Activated naive CD4-positive, alpha-beta T cell treated with anti-CD3 and anti-CD28 coated beads, Interleukin-2, amount 50 U/mL, for 72 hours (primary cell): ENCODE measurements at regions not wholly inside any gene's neighbourhood (a gene's known extent, or its start where the extent isn't known, plus 50 kb on each side); places are given as distances from the start of the nearest gene placed in this dataset.
"Not testable (repeated sequence)": the region's sequence is repeated elsewhere in the genome, so short reads cannot be mapped to it uniquely, and the experiment has no call there.

Source experiments
- ATAC-seq, 2 donors: fragments of 150-1000 bp; cut with Tn5 transposase; 2 replicates each; pipeline ENCODE4 v1.10.0; 2021; ENCODE audit warnings: mild to moderate bottlenecking in 2 of 2, moderate library complexity in 2 of 2
- DNase-seq, 2 donors: peaks; one replicate each; pipeline ENCODE4 v3.0.0; 2021 to 2022; ENCODE audit warnings: low spot score in 2 of 2
- H3K27ac Mint-ChIP-seq, 2 donors: one replicate each; pipeline ENCODE4 v1.8.0; 2022; ENCODE audit warnings: mild to moderate bottlenecking in 2 of 2, mixed read lengths in 2 of 2
- H3K36me3 Mint-ChIP-seq, 2 donors: one replicate each; pipeline ENCODE4 v1.8.0; 2022; ENCODE audit warnings: mixed read lengths in 2 of 2
- H3K9me3 Mint-ChIP-seq, 2 donors: one replicate each; pipeline ENCODE4 v1.8.0; 2022; ENCODE audit warnings: mixed read lengths in 2 of 2

GRCh38 chr16:35102780-35103403 is 1643.5 kb downstream of the TP53TG3F start:
- Mint-ChIP-seq H3K27ac (no peak overlapping the region), H3K36me3 (peaks cover 4 to 7% of the 10 kb centered on the region in 2 donors), H3K9me3 (peaks cover 20 to 23% of the 10 kb centered on the region in 2 donors)
- DNase-seq, result no peak
- no peak for ATAC-seq

- not testable (repeated sequence) for H3K27ac Mint-ChIP-seq, DNase-seq, ATAC-seq, H3K36me3 Mint-ChIP-seq
- H3K9me3 Mint-ChIP-seq, result peaks cover 5 to 14% of the 10 kb centered on the region in 2 donors
Measured at GRCh38 chr16:35111772-35112171, 1652.4 kb downstream of the TP53TG3F start.

- DNase-seq (no peak), ATAC-seq (no peak)
- Mint-ChIP-seq H3K27ac (no peak overlapping the region), H3K9me3 (peaks cover 9 to 17% of the 10 kb centered on the region in 2 donors), H3K36me3 (peaks cover 0 to 9% of the 10 kb centered on the region in 2 donors)
Measured at GRCh38 chr16:35131429-35131828, 1672.0 kb downstream of the TP53TG3F start.

GRCh38 chr16:35134471-35134870 is 1675.1 kb downstream of the TP53TG3F start:
- no peak for ATAC-seq
- Mint-ChIP-seq H3K9me3 (peaks cover 5 to 12% of the 10 kb centered on the region in 2 donors), H3K36me3 (peaks cover 0 to 7% of the 10 kb centered on the region in 2 donors), H3K27ac (no peak overlapping the region)
- no peak for DNase-seq

GRCh38 chr16:35140293-35140986 is 1681.0 kb downstream of the TP53TG3F start:
- DNase-seq (no peak), ATAC-seq (no peak)
- Mint-ChIP-seq H3K27ac (no peak overlapping the region), H3K9me3 (peaks cover 15 to 20% of the 10 kb centered on the region in 2 donors), H3K36me3 (peaks cover 18 to 38% of the 10 kb centered on the region in 2 donors)

GRCh38 chr16:35141303-35141702 is 1681.9 kb downstream of the TP53TG3F start:
- Mint-ChIP-seq H3K9me3 (peaks cover 15 to 24% of the 10 kb centered on the region in 2 donors), H3K36me3 (peaks cover 18 to 43% of the 10 kb centered on the region in 2 donors), H3K27ac (no peak overlapping the region)
- DNase-seq (no peak), ATAC-seq (no peak)

GRCh38 chr16:35142147-35142808 is 1682.9 kb downstream of the TP53TG3F start:
- ATAC-seq (no peak), DNase-seq (no peak)
- peaks cover 18 to 44% of the 10 kb centered on the region in 2 donors for H3K36me3 Mint-ChIP-seq
- H3K27ac Mint-ChIP-seq, result no peak overlapping the region
- H3K9me3 Mint-ChIP-seq, result peaks cover 15 to 25% of the 10 kb centered on the region in 2 donors

- no peak for ATAC-seq
- H3K9me3 Mint-ChIP-seq, result peaks cover 15 to 25% of the 10 kb centered on the region in 2 donors
- H3K27ac Mint-ChIP-seq, result no peak overlapping the region
- H3K36me3 Mint-ChIP-seq, result peaks cover 18 to 44% of the 10 kb centered on the region in 2 donors
- no peak for DNase-seq
Measured at GRCh38 chr16:35142809-35143192, 1683.4 kb downstream of the TP53TG3F start.

- no peak for DNase-seq
- no peak for ATAC-seq
- H3K36me3 Mint-ChIP-seq, result peaks cover 18 to 50% of the 10 kb centered on the region in 2 donors
- peaks cover 15 to 25% of the 10 kb centered on the region in 2 donors for H3K9me3 Mint-ChIP-seq
- no peak overlapping the region for H3K27ac Mint-ChIP-seq
Measured at GRCh38 chr16:35144212-35144932, 1685.0 kb downstream of the TP53TG3F start.

GRCh38 chr16:35146031-35146710 is 1686.8 kb downstream of the TP53TG3F start:
- Mint-ChIP-seq H3K27ac (no peak overlapping the region), H3K9me3 (peaks cover 11 to 25% of the 10 kb centered on the region in 2 donors)

GRCh38 chr16:35146723-35147458 is 1687.5 kb downstream of the TP53TG3F start:
- peaks cover 17 to 28% of the 10 kb centered on the region in 2 donors for H3K9me3 Mint-ChIP-seq
- H3K36me3 Mint-ChIP-seq, result peaks cover 16 to 44% of the 10 kb centered on the region in 2 donors
- no peak overlapping the region for H3K27ac Mint-ChIP-seq
- DNase-seq (no peak), ATAC-seq (no peak)

More at GRCh38 chr16:35146031-35146710, 1686.8 kb downstream of the TP53TG3F start:
- ATAC-seq, result no peak
- H3K36me3 Mint-ChIP-seq, result peaks cover 13 to 41% of the 10 kb centered on the region in 2 donors
- DNase-seq, result no peak

GRCh38 chr16:35147556-35148504 is 1688.4 kb downstream of the TP53TG3F start:
- no peak for ATAC-seq
- Mint-ChIP-seq H3K36me3 (peaks cover 18 to 50% of the 10 kb centered on the region in 2 donors), H3K27ac (no peak overlapping the region), H3K9me3 (peaks cover 19 to 33% of the 10 kb centered on the region in 2 donors)
- no peak for DNase-seq

GRCh38 chr16:35148748-35149147 is 1689.3 kb downstream of the TP53TG3F start:
- peaks cover 19 to 41% of the 10 kb centered on the region in 2 donors for H3K9me3 Mint-ChIP-seq
- ATAC-seq (no peak), DNase-seq (no peak)
- H3K36me3 Mint-ChIP-seq, result peaks cover 18 to 49% of the 10 kb centered on the region in 2 donors
- H3K27ac Mint-ChIP-seq, result no peak overlapping the region

GRCh38 chr16:35149550-35149949 is 1690.1 kb downstream of the TP53TG3F start:
- no peak overlapping the region for H3K27ac Mint-ChIP-seq
- DNase-seq, result no peak
- H3K36me3 Mint-ChIP-seq, result peaks cover 11 to 46% of the 10 kb centered on the region in 2 donors
- H3K9me3 Mint-ChIP-seq, result peaks cover 12 to 41% of the 10 kb centered on the region in 2 donors
- no peak for ATAC-seq
